Astrocyte of the cerebellum (primary cell): ENCODE measurements at regions not wholly inside any gene's neighbourhood (a gene's known extent, or its start where the extent isn't known, plus 50 kb on each side); places are given as distances from the start of the nearest gene placed in this dataset.
"Not testable (repeated sequence)": the region's sequence is repeated elsewhere in the genome, so short reads cannot be mapped to it uniquely, and the experiment has no call there.

Source experiments
- DNase-seq: peaks from one replicate; pipeline ENCODE4 v3.0.0-alpha.2; 2011; ENCODE audit warnings: low read depth
- H3K4me3 ChIP-seq: 2 replicates; pipeline ENCODE4 v1.5.1; 2011; ENCODE audit warnings: mild to moderate bottlenecking, low read depth, low read length, moderate library complexity
- CTCF ChIP-seq: IDR thresholded peaks from 2 replicates; pipeline ENCODE4 v1.5.1; 2012; ENCODE audit warnings: low read length, low read depth, moderate library complexity, mild to moderate bottlenecking; ENCODE audit errors: missing control alignments
- in situ Hi-C: cut with HindIII; loops from 2 replicates; pipeline ENCODE4 v1.10.0; 2017; ENCODE audit warnings: low sequenced_read_pairs

GRCh38 chr15:70374096-70374495 is 276.4 kb upstream of the TLE3 start:
- in situ Hi-C loops: no loop called here
- H3K4me3 ChIP-seq: no peak overlapping the region
- no peak for TF ChIP-seq CTCF
- no peak for DNase-seq

GRCh38 chr15:70373439-70373838 is 275.7 kb upstream of the TLE3 start:
- H3K4me3 ChIP-seq, DNase-seq, in situ Hi-C loops: not testable (repeated sequence)

GRCh38 chr15:70367913-70368705 is 270.4 kb upstream of the TLE3 start:
- H3K4me3 ChIP-seq, DNase-seq, in situ Hi-C loops: not testable (repeated sequence)

- H3K4me3 ChIP-seq, DNase-seq, in situ Hi-C loops: not testable (repeated sequence)
Observed at GRCh38 chr15:70364023-70364422, 266.3 kb upstream of the TLE3 start.

GRCh38 chr15:70362886-70363285 is 265.2 kb upstream of the TLE3 start:
- TF ChIP-seq CTCF: peak; percentile 76
- in situ Hi-C loops: no loop called here
- DNase-seq: no peak

GRCh38 chr15:70362350-70362749 is 264.6 kb upstream of the TLE3 start:
- no peak for TF ChIP-seq CTCF
- no peak overlapping the region for H3K4me3 ChIP-seq
- DNase-seq: no peak
- in situ Hi-C loops: no loop called here

More at GRCh38 chr15:70362886-70363285, 265.2 kb upstream of the TLE3 start:
- no peak overlapping the region for H3K4me3 ChIP-seq

- H3K4me3 ChIP-seq: no peak overlapping the region
- TF ChIP-seq CTCF: no peak
- DNase-seq: no peak
- in situ Hi-C loops: no loop called here
Observed at GRCh38 chr15:70361891-70362290, 264.2 kb upstream of the TLE3 start.

GRCh38 chr15:70361106-70361505 is 263.4 kb upstream of the TLE3 start:
- TF ChIP-seq CTCF: no peak
- H3K4me3 ChIP-seq: no peak overlapping the region
- no peak for DNase-seq
- in situ Hi-C loops: no loop called here
